ENCODE measurements at regions not wholly inside any gene's neighbourhood (a gene's known extent, or its start where the extent isn't known, plus 50 kb on each side); places are given as distances from the start of the nearest gene placed in this dataset.

DNA sequence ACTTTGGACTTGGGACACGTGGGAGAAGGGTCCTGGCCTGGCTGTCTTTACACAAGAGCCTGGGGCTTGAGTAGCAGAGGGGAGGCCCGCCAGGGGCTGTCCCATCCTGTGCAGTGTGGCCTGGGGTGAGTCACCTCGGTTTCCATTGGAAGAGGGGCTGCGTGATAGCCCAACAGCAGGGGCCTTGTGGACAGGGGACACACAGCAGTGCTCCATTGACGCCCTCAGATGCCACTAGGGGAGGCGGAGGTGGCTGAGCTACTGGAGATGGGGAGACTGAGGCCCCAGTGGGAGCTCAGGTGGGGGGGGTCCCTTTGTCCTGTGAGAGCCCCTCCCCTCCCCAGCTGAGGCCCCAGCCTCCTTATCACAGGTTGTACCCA is 50.0 kb upstream of the RNU6ATAC start:
- TF ChIP-seq, protein P1, sequence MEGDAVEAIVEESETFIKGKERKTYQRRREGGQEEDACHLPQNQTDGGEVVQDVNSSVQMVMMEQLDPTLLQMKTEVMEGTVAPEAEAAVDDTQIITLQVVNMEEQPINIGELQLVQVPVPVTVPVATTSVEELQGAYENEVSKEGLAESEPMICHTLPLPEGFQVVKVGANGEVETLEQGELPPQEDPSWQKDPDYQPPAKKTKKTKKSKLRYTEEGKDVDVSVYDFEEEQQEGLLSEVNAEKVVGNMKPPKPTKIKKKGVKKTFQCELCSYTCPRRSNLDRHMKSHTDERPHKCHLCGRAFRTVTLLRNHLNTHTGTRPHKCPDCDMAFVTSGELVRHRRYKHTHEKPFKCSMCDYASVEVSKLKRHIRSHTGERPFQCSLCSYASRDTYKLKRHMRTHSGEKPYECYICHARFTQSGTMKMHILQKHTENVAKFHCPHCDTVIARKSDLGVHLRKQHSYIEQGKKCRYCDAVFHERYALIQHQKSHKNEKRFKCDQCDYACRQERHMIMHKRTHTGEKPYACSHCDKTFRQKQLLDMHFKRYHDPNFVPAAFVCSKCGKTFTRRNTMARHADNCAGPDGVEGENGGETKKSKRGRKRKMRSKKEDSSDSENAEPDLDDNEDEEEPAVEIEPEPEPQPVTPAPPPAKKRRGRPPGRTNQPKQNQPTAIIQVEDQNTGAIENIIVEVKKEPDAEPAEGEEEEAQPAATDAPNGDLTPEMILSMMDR (IDR thresholded peaks at IDR 0.05): no peak

DNA sequence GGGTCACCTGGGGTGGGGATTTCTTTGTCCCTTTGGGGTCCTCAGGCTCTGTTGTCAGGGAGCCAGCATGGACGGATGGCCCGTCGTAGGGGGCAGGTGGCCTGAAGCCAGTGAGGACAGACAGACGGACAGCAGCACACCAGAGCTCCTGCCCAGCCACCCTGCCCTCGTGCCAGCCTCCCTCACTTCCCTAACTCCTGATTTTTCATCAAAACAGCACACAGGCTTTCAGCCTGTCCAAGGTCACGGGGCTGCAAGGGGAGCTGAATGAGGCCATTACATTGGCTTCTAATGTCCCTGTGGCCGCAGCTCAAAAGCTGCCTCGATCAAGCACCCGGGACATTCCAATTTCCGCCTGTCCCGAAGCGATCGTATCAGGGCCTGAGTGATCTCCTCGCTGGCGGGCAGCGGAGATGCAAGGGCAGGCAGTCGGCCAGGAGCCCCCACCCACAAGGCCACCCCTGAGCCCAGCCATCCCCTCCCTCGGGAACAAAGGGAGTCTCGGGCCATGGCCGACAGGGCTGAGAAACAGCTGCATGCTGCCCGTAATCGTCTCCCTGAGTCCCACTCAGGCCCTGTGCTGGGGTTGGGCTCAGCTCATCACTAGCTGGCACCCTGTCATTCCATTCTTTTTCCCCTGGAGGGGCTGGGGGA is 50.5 kb upstream of the RNU6ATAC start:
- TF ChIP-seq, protein P1 (IDR thresholded peaks at IDR 0.05): no peak

DNA sequence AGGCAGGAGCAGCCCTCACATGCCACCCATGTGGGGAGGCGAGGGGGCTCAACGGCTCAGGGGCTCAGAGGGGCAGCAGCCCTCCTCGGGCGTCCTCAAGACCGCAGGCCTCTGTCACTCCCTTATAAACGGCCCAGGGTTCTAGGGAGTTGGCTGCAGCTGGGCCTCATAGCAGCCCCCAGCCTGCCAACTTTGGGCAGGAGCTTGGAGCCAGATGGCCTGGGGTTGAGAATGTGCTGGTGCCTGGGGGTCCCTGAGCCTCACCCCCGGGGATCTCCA is 51.0 kb upstream of the RNU6ATAC start:
- TF ChIP-seq, protein P1 (IDR thresholded peaks at IDR 0.05): no peak

DNA sequence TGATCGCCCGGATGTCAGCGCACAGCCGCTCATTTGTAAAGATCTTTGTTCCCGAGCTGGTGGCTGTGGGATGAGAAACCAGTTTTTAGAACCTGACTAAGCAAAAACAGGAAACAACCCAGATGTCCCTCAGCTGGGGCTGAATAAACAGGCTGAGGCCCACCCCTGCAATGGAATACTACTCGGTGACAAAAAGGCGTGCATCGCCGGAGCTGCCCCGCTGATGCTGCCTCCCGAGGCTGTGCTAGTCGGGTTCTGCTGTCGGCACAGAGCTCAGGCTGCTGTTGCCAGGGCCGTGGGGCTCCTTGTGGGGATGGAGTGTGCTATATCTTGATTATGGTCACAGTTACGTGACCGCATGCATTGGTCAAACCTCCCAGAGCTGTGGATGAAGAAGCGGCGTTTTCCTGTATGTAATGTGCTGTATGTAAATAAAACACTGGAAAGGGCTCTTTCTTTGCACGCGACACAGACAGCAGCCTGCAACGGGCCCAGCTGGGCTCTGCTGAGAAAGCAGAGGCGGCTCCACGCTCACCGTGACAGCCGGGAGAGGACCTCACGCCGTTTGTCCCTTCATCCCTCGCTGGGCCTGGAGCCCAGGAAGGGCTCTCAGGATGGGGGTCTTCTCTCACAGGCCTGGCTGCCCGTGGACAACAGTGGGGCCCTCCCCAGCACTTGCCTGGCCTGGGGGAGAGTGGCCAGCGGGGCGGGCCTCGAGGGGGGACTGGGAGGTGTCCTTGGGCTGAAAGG is 51.5 kb upstream of the RNU6ATAC start:
- TF ChIP-seq, protein P1 (IDR thresholded peaks at IDR 0.05): no peak

DNA sequence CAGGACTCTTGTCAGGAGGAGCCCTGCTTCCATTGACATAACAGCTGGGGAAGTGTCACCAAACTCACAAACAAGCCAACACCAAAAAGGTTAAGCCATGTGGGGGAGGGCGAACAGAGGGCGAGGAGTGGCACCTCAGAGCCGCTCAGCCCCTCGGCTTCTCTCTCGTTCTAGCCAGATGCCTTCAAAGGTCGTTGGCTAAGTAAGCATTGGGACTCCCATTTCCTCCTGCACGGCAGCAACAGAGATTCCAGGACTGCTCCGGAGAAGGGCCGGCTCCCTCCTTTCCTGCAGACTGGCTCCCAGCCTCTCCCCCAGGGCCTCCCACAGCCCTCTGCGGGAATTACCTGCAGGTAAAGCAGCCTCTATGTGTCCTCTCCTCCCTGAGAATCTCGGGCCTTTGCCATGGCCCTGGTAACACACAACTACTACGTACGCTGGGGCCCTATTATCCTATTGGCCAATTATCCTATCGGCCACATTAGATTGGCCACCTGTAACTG is 52.1 kb upstream of the RNU6ATAC start:
- TF ChIP-seq, protein P1 (IDR thresholded peaks at IDR 0.05): no peak

DNA sequence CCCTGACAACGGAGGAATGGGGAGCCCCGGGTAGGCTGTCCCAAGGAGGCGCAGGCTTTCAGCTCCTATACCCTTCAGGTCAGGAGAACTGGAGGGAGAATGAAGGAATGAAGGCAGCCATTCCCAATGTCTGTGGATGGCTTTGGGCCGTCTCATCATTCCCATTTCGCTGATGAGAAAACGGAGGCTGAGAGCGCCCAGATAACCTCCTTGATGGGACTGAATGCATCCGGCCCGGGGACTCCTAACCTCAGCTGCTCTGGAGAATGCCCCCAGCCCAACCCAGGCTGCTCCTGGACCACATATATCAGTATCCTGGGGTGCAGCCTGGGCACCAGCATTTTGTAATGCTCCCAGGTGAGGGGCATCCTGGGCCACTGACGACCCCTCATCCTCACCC is 52.6 kb upstream of the RNU6ATAC start:
- TF ChIP-seq, protein P1 (IDR thresholded peaks at IDR 0.05): no peak

DNA sequence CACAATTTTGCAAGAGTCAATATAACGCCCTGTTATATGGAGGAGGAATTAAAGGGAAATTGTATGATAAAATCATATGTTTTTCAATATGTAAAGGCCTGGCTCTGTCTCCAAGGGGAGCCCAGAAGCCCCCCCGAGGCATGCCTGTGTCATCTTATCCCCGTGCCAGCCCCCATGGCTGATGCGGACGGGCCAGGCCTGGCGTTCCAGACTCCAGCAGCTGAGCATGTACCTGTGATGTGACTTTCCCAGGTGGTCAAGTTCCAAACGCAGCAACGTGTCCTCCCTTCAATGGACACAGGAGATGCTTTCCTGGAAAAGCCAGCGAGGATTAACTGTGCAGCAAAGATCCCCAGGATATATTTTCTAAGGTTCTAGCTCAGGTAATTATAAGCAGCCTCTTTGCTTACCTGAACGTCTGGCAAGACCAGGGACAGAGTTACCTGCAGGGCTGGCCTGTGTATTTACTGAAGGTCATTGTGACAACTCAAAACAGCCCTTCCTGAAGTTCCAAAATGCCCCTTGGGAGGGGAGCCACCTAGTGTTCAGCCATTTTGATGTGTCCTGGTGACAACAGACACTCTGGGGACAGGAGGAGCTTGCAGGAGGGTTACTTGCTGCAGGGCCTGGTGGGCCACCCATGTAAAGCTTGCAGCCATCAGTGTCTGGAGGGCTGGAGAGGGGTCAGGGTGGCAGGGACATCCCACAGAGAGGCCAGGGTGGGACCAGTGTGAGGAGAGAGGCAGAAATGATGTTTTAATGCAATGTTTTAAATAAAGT is 53.3 kb upstream of the RNU6ATAC start:
- TF ChIP-seq, protein P1 (IDR thresholded peaks at IDR 0.05): peak; percentile 40

Data from LNCAP (cell line).